ENCODE measurements at regions not wholly inside any gene's neighbourhood (a gene's known extent, or its start where the extent isn't known, plus 50 kb on each side); places are given as distances from the start of the nearest gene placed in this dataset.

DNA sequence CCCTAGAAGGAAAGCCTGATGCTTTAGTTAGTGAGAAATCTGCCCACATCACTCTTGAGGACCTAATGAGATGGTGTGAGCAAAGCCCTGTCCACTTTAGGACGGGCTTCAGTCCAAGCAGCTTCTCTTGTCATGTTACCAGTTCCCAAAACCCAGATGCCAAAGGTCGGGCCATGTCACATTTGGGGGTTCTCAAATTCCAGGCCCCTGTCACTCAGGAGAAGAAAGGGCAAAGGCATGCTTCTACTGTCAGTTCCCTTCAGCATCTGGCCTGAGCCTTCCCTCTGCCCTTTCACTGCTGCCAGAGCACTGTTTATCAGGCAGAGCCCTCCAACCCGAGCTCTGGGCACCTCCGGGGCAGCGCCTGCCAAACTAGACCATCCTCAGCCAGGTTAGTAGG, 556.0 kb downstream of the BNC2 start:
- Histone ChIP-seq H3K36me3 (ENCODE audit: control insufficient read depth in 2 of 2, extremely low read depth in 1 of 2, insufficient read depth in 2 of 2, low read length in 2 of 2) (no peaks in the 10 kb centered on the region), H3K27me3 (ENCODE audit: control insufficient read depth, extremely low read depth, insufficient read depth, low read length) (peaks cover 13% of the 10 kb centered on the region), H3K9me1 (ENCODE audit: control insufficient read depth, extremely low read depth, insufficient read depth, low read length) (no peaks in the 10 kb centered on the region), H3K4me2 (ENCODE audit: control insufficient read depth, extremely low read depth, insufficient read depth, low read depth, low read length) (no peak overlapping the region), H3K79me2 (ENCODE audit: control insufficient read depth, insufficient read depth, low read length) (no peaks in the 10 kb centered on the region), H3K4me3 (ENCODE audit: control insufficient read depth in 2 of 3, extremely low read depth in 1 of 3, insufficient read depth in 2 of 3, low read depth in 1 of 3, low read length in 3 of 3) (no peak overlapping the region), H3K27ac (ENCODE audit: control insufficient read depth, insufficient read depth, low read length) (no peak overlapping the region), H3K9ac (ENCODE audit: control insufficient read depth, extremely low read depth, insufficient read depth, low read length) (no peak overlapping the region), H3K9me3 (ENCODE audit: control insufficient read depth, low read depth, low read length) (no peaks in the 10 kb centered on the region), H3K4me1 (ENCODE audit: control insufficient read depth, extremely low read depth, insufficient read depth, low read length) (no peaks in the 10 kb centered on the region), H4K20me1 (ENCODE audit: control insufficient read depth, extremely low read depth, insufficient read depth, low read length) (no peaks in the 10 kb centered on the region), H2AFZ (ENCODE audit: control insufficient read depth, low read length) (no peak overlapping the region)
- dilution Hi-C loops (cut with MboI; ENCODE audit: extremely low pct_ligation_motif_present, low sequenced_read_pairs) = no loop called here
- no peak for TF ChIP-seq EZH2 (IDR thresholded peaks at IDR 0.05; ENCODE audit: low read length)
- TF ChIP-seq, protein P1, sequence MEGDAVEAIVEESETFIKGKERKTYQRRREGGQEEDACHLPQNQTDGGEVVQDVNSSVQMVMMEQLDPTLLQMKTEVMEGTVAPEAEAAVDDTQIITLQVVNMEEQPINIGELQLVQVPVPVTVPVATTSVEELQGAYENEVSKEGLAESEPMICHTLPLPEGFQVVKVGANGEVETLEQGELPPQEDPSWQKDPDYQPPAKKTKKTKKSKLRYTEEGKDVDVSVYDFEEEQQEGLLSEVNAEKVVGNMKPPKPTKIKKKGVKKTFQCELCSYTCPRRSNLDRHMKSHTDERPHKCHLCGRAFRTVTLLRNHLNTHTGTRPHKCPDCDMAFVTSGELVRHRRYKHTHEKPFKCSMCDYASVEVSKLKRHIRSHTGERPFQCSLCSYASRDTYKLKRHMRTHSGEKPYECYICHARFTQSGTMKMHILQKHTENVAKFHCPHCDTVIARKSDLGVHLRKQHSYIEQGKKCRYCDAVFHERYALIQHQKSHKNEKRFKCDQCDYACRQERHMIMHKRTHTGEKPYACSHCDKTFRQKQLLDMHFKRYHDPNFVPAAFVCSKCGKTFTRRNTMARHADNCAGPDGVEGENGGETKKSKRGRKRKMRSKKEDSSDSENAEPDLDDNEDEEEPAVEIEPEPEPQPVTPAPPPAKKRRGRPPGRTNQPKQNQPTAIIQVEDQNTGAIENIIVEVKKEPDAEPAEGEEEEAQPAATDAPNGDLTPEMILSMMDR (optimal IDR thresholded peaks at IDR 0.05 in 1 of 3, IDR thresholded peaks at IDR 0.05 in 1 of 3, conservative IDR thresholded peaks at IDR 0.05 in 1 of 3; ENCODE audit: extremely low read depth in 1 of 3, insufficient read depth in 2 of 3, low read length in 3 of 3) = no peak
- FAIRE-seq (no peak), DNase-seq (ENCODE audit: low read depth, low spot score) (no peak)

DNA sequence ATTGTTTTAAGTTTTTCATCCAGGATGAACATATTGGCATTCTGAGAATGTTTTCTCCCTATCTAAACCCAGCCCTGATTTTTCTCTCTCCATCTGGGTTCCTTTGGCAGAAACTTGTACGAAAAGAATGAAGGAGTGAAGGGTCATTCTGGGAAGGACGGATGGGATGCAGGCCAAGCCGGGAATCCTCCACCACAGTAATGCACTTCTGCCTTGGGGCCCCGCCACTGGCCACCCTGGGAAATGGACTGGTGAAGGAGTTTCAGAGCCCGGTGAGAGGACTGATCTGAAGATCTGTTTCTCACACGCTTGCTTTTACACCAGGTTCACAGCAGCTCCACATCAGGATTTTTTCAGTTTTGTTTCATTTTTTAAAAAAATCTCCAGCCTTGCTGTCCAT, 554.8 kb downstream of the BNC2 start:
- no peak overlapping the region for H3K4me2 ChIP-seq (ENCODE audit: control insufficient read depth, extremely low read depth, insufficient read depth, low read depth, low read length)
- TF ChIP-seq, protein P1 (optimal IDR thresholded peaks at IDR 0.05 in 1 of 3, IDR thresholded peaks at IDR 0.05 in 1 of 3, conservative IDR thresholded peaks at IDR 0.05 in 1 of 3; ENCODE audit: extremely low read depth in 1 of 3, insufficient read depth in 2 of 3, low read length in 3 of 3) = no peak
- TF ChIP-seq EZH2 (IDR thresholded peaks at IDR 0.05; ENCODE audit: low read length) = no peak
- DNase-seq (ENCODE audit: low read depth, low spot score) = no peak
- peaks cover 7% of the 10 kb centered on the region for H3K27me3 ChIP-seq (ENCODE audit: control insufficient read depth, extremely low read depth, insufficient read depth, low read length)
- H3K9me3 ChIP-seq (ENCODE audit: control insufficient read depth, low read depth, low read length) = no peaks in the 10 kb centered on the region
- no peaks in the 10 kb centered on the region for H3K4me1 ChIP-seq (ENCODE audit: control insufficient read depth, extremely low read depth, insufficient read depth, low read length)
- no peak overlapping the region for H3K4me3 ChIP-seq (ENCODE audit: control insufficient read depth in 2 of 3, extremely low read depth in 1 of 3, insufficient read depth in 2 of 3, low read depth in 1 of 3, low read length in 3 of 3)
- no peaks in the 10 kb centered on the region for H3K9me1 ChIP-seq (ENCODE audit: control insufficient read depth, extremely low read depth, insufficient read depth, low read length)
- no peaks in the 10 kb centered on the region for H3K36me3 ChIP-seq (ENCODE audit: control insufficient read depth in 2 of 2, extremely low read depth in 1 of 2, insufficient read depth in 2 of 2, low read length in 2 of 2)
- no peak overlapping the region for H3K9ac ChIP-seq (ENCODE audit: control insufficient read depth, extremely low read depth, insufficient read depth, low read length)
- H3K79me2 ChIP-seq (ENCODE audit: control insufficient read depth, insufficient read depth, low read length) = no peaks in the 10 kb centered on the region
- no peaks in the 10 kb centered on the region for H4K20me1 ChIP-seq (ENCODE audit: control insufficient read depth, extremely low read depth, insufficient read depth, low read length)
- no peak overlapping the region for H3K27ac ChIP-seq (ENCODE audit: control insufficient read depth, insufficient read depth, low read length)
- H2AFZ ChIP-seq (ENCODE audit: control insufficient read depth, low read length) = no peak overlapping the region
- FAIRE-seq = no peak
- dilution Hi-C loops (cut with MboI; ENCODE audit: extremely low pct_ligation_motif_present, low sequenced_read_pairs) = no loop called here
